Panc1 (cell line): ENCODE measurements at regions not wholly inside any gene's neighbourhood (a gene's known extent, or its start where the extent isn't known, plus 50 kb on each side); places are given as distances from the start of the nearest gene placed in this dataset.

ENCODE experiments used
- ATAC-seq: fragments of 200-7000 bp; cut with Tn5 transposase; 2 replicates; pipeline ENCODE4 v1.9.1; 2020; ENCODE audit warnings: mild to moderate bottlenecking, moderate library complexity
- BruUV-seq: library from RNA; stranded (reverse); fragments of 400-500 nt; replicated peaks from 2 replicates; lab custom pipeline; 2021; lab: Mats Ljungman, UMichigan
- CTCF ChIA-PET: fragments of 300-600 bp; sonication (Branson Sonifier 250); formaldehyde crosslinking; loops from one replicate; lab custom pipeline; 2022; ENCODE audit warnings: antibody characterized with exemption; lab: Charles Lee
- POLR2A ChIA-PET: fragments of 300-600 bp; sonication (Branson Sonifier 250); formaldehyde crosslinking; loops from one replicate; lab custom pipeline; 2022; ENCODE audit warnings: antibody characterized with exemption; lab: Charles Lee
- DNase-seq: peaks from one replicate; pipeline ENCODE4 v3.0.0-alpha.2; 2010; ENCODE audit warnings: low read depth, low spot score
- H3K27ac ChIP-seq: 2 replicates; pipeline ENCODE4 v1.5.1; 2011; ENCODE audit warnings: mild to moderate bottlenecking, low read length, inconsistent platforms
- H3K27me3 ChIP-seq: fragments of 200-500 bp; sonication (Bioruptor generic); 2 replicates; pipeline ENCODE4 v1.6.0; 2014; ENCODE audit warnings: low read length, inconsistent platforms; ENCODE audit not compliant: control insufficient read depth, insufficient read depth
- H3K36me3 ChIP-seq: fragments of 200-500 bp; sonication (Bioruptor generic); 2 replicates; pipeline ENCODE4 v1.5.1; 2014; ENCODE audit warnings: inconsistent platforms, mild to moderate bottlenecking, low read length, moderate library complexity; ENCODE audit not compliant: control insufficient read depth, insufficient read depth
- H3K4me1 ChIP-seq: 2 replicates; pipeline ENCODE4 v1.5.1; 2011; ENCODE audit warnings: inconsistent platforms, mild to moderate bottlenecking, low read length, moderate library complexity; ENCODE audit not compliant: control insufficient read depth, insufficient read depth
- H3K4me3 ChIP-seq, 2 experiments: 2 replicates each; pipeline ENCODE4 v1.5.1; 2011 to 2012; ENCODE audit warnings: low read depth in 2 of 2, low read length in 2 of 2, mild to moderate bottlenecking in 2 of 2, inconsistent platforms in 1 of 2, moderate library complexity in 1 of 2
- H3K9me3 ChIP-seq: fragments of 200-500 bp; sonication (Bioruptor generic); 2 replicates; pipeline ENCODE4 v1.5.1; 2014; ENCODE audit warnings: low read depth, mild to moderate bottlenecking, inconsistent platforms, low read length, moderate library complexity; ENCODE audit not compliant: control insufficient read depth, insufficient read depth
- CTCF ChIP-seq: fragments of 450-650 bp; IDR thresholded peaks from 2 replicates; pipeline ENCODE4 v1.5.1; 2017; ENCODE audit warnings: mild to moderate bottlenecking
- POLR2AphosphoS5 ChIP-seq: IDR thresholded peaks from 2 replicates; pipeline ENCODE4 v1.6.1; 2012; ENCODE audit warnings: mild to moderate bottlenecking, low read depth, low read length, moderate library complexity
- REST ChIP-seq, 2 experiments: IDR thresholded peaks; 2 replicates each; pipeline ENCODE4 v1.6.1; 2011 to 2012; ENCODE audit warnings: low read depth in 2 of 2, control low read depth in 1 of 2, low read length in 1 of 2, mild to moderate bottlenecking in 1 of 2, moderate library complexity in 1 of 2; ENCODE audit not compliant: insufficient read depth in 1 of 2
- SIN3A ChIP-seq: IDR thresholded peaks from 2 replicates; pipeline ENCODE4 v1.6.1; 2012; ENCODE audit warnings: low read depth, mild to moderate bottlenecking, low read length, moderate library complexity, borderline replicate concordance; ENCODE audit not compliant: insufficient read depth
- TCF7L2 ChIP-seq: IDR thresholded peaks from 2 replicates; pipeline ENCODE4 v1.6.1; 2011; ENCODE audit warnings: mild to moderate bottlenecking, low read depth, low read length, inconsistent platforms
- in situ Hi-C: cut with HindIII; loops from 2 replicates; pipeline ENCODE4 v1.10.0; 2016; ENCODE audit warnings: low sequenced_read_pairs, low pct_unique_long_range_greater_than_20kb
- intact Hi-C: fragments of 100-400 bp; cut with micrococcal nuclease; formaldehyde crosslinking; loops from one replicate; pipeline ENCODE4 v1.10.0; 2022; ENCODE audit not compliant: unreplicated experiment

- no peak for DNase-seq
- intact Hi-C loops = no loop called here
- H3K4me1 ChIP-seq = no peaks in the 10 kb centered on the region
- H3K27me3 ChIP-seq = no peaks in the 10 kb centered on the region
- BruUV-seq = no TSS peak
- H3K36me3 ChIP-seq = no peaks in the 10 kb centered on the region
- 0 out of 2 replicates have a peak, but pooled peaks cover under 1% of the 10 kb centered on the region for H3K9me3 ChIP-seq
- no peak overlapping the region for H3K27ac ChIP-seq
- no peak overlapping the region for H3K4me3 ChIP-seq
- POLR2A ChIA-PET = no interaction called here
- TF ChIP-seq TCF7L2 = no peak
- TF ChIP-seq CTCF = no peak
- no peak for TF ChIP-seq REST (IDR thresholded peaks at IDR 0.05; ENCODE audit: insufficient read depth in 1 of 2, low read depth in 2 of 2, low read length in 1 of 2)
- no peak for TF ChIP-seq POLR2AphosphoS5
- no peak for TF ChIP-seq SIN3A
- CTCF ChIA-PET = no interaction called here
- ATAC-seq = no peak
- in situ Hi-C loops = no loop called here
Measured at GRCh38 chr3:110126065-110126464, 788.7 kb upstream of the DPPA4 start.

- POLR2A ChIA-PET = no interaction called here
- no peak for DNase-seq
- H3K27me3 ChIP-seq = no peaks in the 10 kb centered on the region
- no peaks in the 10 kb centered on the region for H3K36me3 ChIP-seq
- in situ Hi-C loops = no loop called here
- no TSS peak for BruUV-seq
- no peak for ATAC-seq
- intact Hi-C loops = no loop called here
- H3K9me3 ChIP-seq = no peaks in the 10 kb centered on the region
- CTCF ChIA-PET = no interaction called here
- no peak overlapping the region for H3K4me3 ChIP-seq
- H3K4me1 ChIP-seq = no peaks in the 10 kb centered on the region
- H3K27ac ChIP-seq = no peak overlapping the region
- TF ChIP-seq POLR2AphosphoS5 (no peak), SIN3A (no peak), TCF7L2 (no peak), REST (IDR thresholded peaks at IDR 0.05; ENCODE audit: insufficient read depth in 1 of 2, low read depth in 2 of 2, low read length in 1 of 2) (no peak), CTCF (no peak)
Measured at GRCh38 chr3:110133971-110134370, 796.6 kb upstream of the DPPA4 start.
